DMS79 (cell line): ENCODE measurements at regions not wholly inside any gene's neighbourhood (a gene's known extent, or its start where the extent isn't known, plus 50 kb on each side); places are given as distances from the start of the nearest gene placed in this dataset.

ENCODE experiments used
- DNase-seq: peaks from one replicate; lab custom pipeline; 2025; lab: John Stamatoyannopoulos, UW

DNA sequence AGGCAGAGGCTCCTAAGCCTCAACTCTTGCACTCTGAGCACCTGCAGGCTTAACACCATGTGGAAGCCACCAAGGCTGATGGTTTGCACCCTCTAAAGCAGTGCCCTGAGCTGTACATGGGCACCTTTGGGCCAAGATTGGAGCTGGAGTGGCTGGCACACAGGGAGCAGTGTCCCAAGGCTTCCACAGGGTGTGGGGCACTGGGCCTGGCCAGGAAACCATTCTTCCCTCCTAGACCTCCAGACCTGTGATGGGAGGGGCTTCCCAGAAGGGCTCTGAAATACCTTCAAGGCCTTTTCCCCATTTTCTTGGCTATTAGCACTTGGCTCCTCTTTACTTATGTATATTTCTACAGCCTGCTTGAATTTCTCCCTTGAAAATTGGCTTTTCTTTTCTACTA lies 67.9 kb upstream of the PPM1J start:
- DNase-seq, result no peak

DNA sequence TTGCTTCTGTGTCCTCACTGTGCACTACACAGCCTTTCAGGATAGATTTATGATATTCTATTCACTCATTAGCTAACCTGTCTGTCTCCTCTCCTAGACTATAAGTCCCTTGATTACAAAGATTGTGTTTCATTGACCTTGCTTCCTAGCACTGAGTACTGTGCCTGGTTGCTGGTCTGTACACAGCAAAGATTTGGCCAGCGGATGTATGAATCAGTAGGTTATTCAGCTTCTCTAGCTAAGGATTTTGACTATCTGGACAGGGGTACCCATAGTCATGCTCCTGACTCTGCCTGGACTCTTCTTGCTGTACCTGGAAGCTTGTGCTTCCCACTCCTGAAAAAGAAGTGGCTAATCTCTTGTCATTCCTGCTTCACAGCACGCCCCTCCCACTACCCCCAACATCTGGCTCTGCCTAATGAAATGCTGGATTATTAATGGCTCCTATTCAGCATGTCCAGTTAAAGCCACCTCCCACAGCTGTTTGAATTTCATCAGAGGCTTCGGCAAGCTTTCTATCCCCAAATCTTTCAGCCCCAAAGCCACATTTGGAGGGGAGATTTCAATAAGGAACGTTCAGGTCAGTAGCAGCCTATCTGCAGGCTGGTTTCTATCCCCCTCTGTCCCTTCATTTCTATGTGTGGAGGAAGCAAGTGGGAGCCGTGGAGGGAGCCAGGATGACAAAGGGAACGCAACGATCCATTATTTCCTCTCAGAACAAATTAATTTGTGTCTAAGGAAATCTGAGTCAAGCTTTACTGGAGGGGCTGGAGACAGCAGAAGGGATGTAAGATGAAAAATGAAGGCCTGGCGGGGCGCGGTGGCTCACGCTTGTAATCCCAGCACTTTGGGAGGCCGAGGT lies 64.8 kb upstream of the PPM1J start:
- no peak for DNase-seq

DNA sequence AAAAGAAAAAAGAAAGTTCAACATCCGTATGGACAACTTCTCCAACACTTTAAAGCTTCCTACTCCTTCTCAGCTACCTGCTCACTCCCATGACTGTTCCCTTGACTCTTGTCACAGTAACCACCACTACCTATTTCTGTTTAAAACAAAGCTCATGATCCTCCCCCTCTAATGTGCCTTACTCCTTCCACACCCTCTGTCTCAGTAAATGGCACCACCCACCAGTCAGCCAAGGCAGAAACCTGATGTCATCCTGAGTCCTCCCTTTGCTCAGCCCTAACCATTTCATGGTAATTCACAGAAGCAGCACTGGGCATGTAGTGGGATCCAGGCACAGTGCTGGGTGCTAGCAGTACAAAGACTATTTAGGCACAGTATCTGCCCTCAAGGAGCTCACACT lies 63.0 kb upstream of the PPM1J start:
- DNase-seq, result no peak

DNA sequence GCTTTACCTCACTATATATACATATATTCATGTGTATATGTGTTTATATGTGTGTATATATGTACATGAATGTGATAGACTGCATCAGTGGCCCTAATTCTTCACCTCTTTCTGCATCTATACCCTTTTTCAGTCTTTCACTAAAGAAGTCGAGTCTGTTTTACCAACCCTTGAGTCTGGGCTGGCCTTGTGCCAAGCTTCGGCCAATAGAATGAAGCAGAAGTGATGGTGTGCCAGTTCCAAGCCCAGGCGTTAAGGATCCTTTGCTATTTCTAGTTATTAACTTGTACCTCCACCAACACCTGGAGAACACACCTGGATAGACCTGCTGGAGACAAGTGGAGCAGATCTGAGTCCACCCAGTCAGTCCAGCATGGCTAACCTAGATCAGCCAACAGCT lies 61.6 kb upstream of the PPM1J start:
- no peak for DNase-seq

DNA sequence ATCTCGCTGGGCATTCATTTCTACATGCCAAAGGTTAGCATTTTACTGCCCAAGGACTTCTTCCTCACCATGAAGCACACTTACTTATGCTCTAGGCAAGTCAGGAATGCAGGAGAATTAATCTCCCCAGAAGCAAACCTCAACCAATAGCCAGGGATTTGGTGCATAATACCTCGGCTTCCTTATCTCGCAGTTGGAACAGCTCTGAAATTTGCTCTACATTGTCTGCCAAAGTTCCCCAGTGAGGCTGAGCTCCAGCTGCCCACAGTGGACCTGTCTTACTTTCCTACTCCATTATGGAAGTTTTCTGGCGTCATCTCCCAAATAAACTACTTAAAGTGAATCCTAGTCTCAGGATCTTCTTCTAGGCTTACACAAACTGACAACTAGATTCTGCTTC lies 57.6 kb upstream of the PPM1J start:
- DNase-seq, result no peak

DNA sequence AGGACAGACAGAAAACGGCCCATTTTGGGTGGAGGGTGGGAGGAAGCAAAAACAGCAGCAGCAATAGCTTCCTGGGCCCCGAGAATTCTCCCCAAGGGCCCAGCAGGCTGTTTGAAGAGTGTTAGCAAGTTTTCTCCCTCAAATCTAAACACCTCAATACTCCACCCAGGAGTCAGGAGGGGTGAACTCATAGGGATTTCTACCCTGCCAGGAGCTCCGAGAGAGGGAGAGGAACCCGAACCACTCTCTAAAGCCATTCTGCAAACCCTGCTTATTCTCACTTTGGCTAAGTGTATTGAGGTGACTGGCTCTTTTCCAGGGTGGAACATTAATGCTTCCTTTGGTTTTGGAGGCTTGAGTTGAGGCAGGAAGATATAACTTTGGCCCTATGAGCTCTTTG lies 55.6 kb upstream of the PPM1J start:
- DNase-seq, result no peak

DNA sequence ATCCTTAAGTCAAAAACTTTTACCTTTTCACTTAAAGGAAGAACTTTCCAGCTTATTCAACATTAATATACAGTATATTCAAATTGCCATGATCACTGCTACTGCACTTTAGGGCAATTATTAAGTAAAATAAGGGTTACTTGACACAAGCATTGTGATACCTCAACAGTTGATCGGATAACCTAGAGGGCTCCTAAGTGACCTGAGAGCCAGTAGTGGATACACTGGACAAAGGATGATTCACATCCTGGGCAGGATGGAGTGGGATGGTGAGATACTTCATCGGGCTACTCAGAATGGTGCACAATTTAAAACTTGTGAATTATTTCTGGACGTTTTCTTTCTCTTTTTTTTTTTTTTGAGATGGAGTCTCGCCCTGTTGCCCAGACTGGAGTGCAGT lies 54.5 kb upstream of the PPM1J start:
- DNase-seq, result no peak

DNA sequence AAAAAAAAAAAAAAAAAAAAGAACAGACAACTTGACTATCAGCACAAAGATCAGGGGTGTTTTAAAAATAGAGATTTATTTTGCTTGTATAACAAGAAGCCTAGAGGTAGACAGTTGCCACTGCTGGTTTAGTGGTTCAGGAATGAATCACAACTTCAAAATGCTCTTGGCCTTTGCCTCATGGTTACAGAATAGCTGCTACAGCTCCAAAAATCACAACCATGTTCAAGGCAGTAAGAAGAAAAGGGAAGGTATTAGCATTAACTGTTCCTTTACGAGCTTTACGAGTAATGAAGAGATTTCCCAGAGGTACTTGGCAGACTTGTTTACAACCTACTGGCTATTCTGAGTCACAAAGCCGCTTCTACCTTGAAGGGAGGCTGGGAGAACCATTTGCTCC lies 52.5 kb upstream of the PPM1J start:
- DNase-seq, result no peak
